ENCODE measurements at regions not wholly inside any gene's neighbourhood (a gene's known extent, or its start where the extent isn't known, plus 50 kb on each side); places are given as distances from the start of the nearest gene placed in this dataset.

GRCh38 chr13:83941701-83942335 lies 59.5 kb upstream of the SLITRK1 start:
- H3K4me1 ChIP-seq (ENCODE audit: insufficient read depth, low read length), result no peaks in the 10 kb centered on the region
- H3K4me2 ChIP-seq (ENCODE audit: insufficient read depth, low read length), result no peak overlapping the region
- no peak overlapping the region for H3K9ac ChIP-seq (ENCODE audit: low read depth, low read length)
- H3K27ac ChIP-seq (ENCODE audit: low read length), result no peak overlapping the region
- no peaks in the 10 kb centered on the region for H3K27me3 ChIP-seq (ENCODE audit: insufficient read depth, low read length, poor library complexity)
- no peak for TF ChIP-seq EZH2 (IDR thresholded peaks at IDR 0.05; ENCODE audit: borderline replicate concordance, low read depth, low read length, severe bottlenecking)
- no peak for TF ChIP-seq CTCF (IDR thresholded peaks at IDR 0.05; ENCODE audit: borderline replicate concordance, extremely low read depth, low read length, poor library complexity, severe bottlenecking)
- H3K9me3 ChIP-seq (ENCODE audit: insufficient read depth, low read length, severe bottlenecking), result no peaks in the 10 kb centered on the region
- no peaks in the 10 kb centered on the region for H3K79me2 ChIP-seq (ENCODE audit: insufficient read depth, low read length)
- no peaks in the 10 kb centered on the region for H3K36me3 ChIP-seq (ENCODE audit: insufficient read depth, low read length)
- ATAC-seq (ENCODE audit: insufficient read depth, low read depth) (no peak), DNase-seq (no peak)
- H3K4me3 ChIP-seq (ENCODE audit: low read depth in 1 of 2, low read length in 2 of 2), result no peak overlapping the region
- no peak overlapping the region for H2AFZ ChIP-seq (ENCODE audit: low read depth, low read length)
- no peaks in the 10 kb centered on the region for H4K20me1 ChIP-seq (ENCODE audit: insufficient read depth, low read length)

- no peak for ATAC-seq (ENCODE audit: insufficient read depth, low read depth)
These were observed 58.5 kb upstream of the SLITRK1 start for GRCh38 chr13:83940742-83941141.

GRCh38 chr13:83937579-83937978 lies 55.3 kb upstream of the SLITRK1 start:
- H3K4me3 ChIP-seq (ENCODE audit: low read depth in 1 of 2, low read length in 2 of 2), result no peak overlapping the region
- H2AFZ ChIP-seq (ENCODE audit: low read depth, low read length), result no peak overlapping the region
- H3K79me2 ChIP-seq (ENCODE audit: insufficient read depth, low read length), result no peaks in the 10 kb centered on the region
- no peak overlapping the region for H3K27ac ChIP-seq (ENCODE audit: low read length)
- ATAC-seq (ENCODE audit: insufficient read depth, low read depth) (no peak), DNase-seq (no peak)
- H3K4me2 ChIP-seq (ENCODE audit: insufficient read depth, low read length), result no peak overlapping the region
- H3K9me3 ChIP-seq (ENCODE audit: insufficient read depth, low read length, severe bottlenecking), result peaks cover 2% of the 10 kb centered on the region
- H3K27me3 ChIP-seq (ENCODE audit: insufficient read depth, low read length, poor library complexity), result no peaks in the 10 kb centered on the region
- no peak overlapping the region for H3K9ac ChIP-seq (ENCODE audit: low read depth, low read length)
- no peaks in the 10 kb centered on the region for H3K4me1 ChIP-seq (ENCODE audit: insufficient read depth, low read length)
- no peaks in the 10 kb centered on the region for H4K20me1 ChIP-seq (ENCODE audit: insufficient read depth, low read length)
- no peaks in the 10 kb centered on the region for H3K36me3 ChIP-seq (ENCODE audit: insufficient read depth, low read length)
- TF ChIP-seq EZH2 (IDR thresholded peaks at IDR 0.05; ENCODE audit: borderline replicate concordance, low read depth, low read length, severe bottlenecking) (no peak), CTCF (IDR thresholded peaks at IDR 0.05; ENCODE audit: borderline replicate concordance, extremely low read depth, low read length, poor library complexity, severe bottlenecking) (no peak)

More at GRCh38 chr13:83940742-83941141, 58.5 kb upstream of the SLITRK1 start:
- no peak overlapping the region for H3K4me2 ChIP-seq (ENCODE audit: insufficient read depth, low read length)
- peaks cover 2% of the 10 kb centered on the region for H3K9me3 ChIP-seq (ENCODE audit: insufficient read depth, low read length, severe bottlenecking)
- no peaks in the 10 kb centered on the region for H4K20me1 ChIP-seq (ENCODE audit: insufficient read depth, low read length)
- TF ChIP-seq EZH2 (IDR thresholded peaks at IDR 0.05; ENCODE audit: borderline replicate concordance, low read depth, low read length, severe bottlenecking), result no peak
- no peak for TF ChIP-seq CTCF (IDR thresholded peaks at IDR 0.05; ENCODE audit: borderline replicate concordance, extremely low read depth, low read length, poor library complexity, severe bottlenecking)
- H3K27me3 ChIP-seq (ENCODE audit: insufficient read depth, low read length, poor library complexity), result no peaks in the 10 kb centered on the region
- H3K36me3 ChIP-seq (ENCODE audit: insufficient read depth, low read length), result no peaks in the 10 kb centered on the region
- H3K79me2 ChIP-seq (ENCODE audit: insufficient read depth, low read length), result no peaks in the 10 kb centered on the region
- no peak overlapping the region for H3K9ac ChIP-seq (ENCODE audit: low read depth, low read length)
- no peak overlapping the region for H3K4me3 ChIP-seq (ENCODE audit: low read depth in 1 of 2, low read length in 2 of 2)
- DNase-seq, result no peak
- no peak overlapping the region for H2AFZ ChIP-seq (ENCODE audit: low read depth, low read length)
- no peaks in the 10 kb centered on the region for H3K4me1 ChIP-seq (ENCODE audit: insufficient read depth, low read length)
- H3K27ac ChIP-seq (ENCODE audit: low read length), result no peak overlapping the region
